Kidney (tissue), 13 donors: ENCODE measurements at regions not wholly inside any gene's neighbourhood (a gene's known extent, or its start where the extent isn't known, plus 50 kb on each side); places are given as distances from the start of the nearest gene placed in this dataset.

Experiments
- DNase-seq, 5 donors: peaks; one replicate each; pipeline ENCODE4 v3.0.0-alpha.2; 2013 to 2020
- FAIRE-seq: peaks from 2 replicates; lab custom pipeline; 2012; peaks lifted over from hg19 to GRCh38; lab: Jason Lieb, UNC
- H3K27ac ChIP-seq, 2 donors: one replicate each; pipeline ENCODE4 v1.7.0; 2013; ENCODE audit warnings: low read depth in 2 of 2, low read length in 2 of 2, inconsistent platforms in 1 of 2
- H3K27me3 ChIP-seq: one replicate; pipeline ENCODE4 v1.7.1; 2013; ENCODE audit warnings: low read length, inconsistent platforms; ENCODE audit not compliant: control insufficient read depth, insufficient read depth
- H3K36me3 ChIP-seq, 3 donors: one replicate each; pipeline versions ENCODE4 v1.7.0 to v1.7.1; 2013; ENCODE audit warnings: low read length in 3 of 3, control low read depth in 1 of 3, inconsistent platforms in 1 of 3; ENCODE audit not compliant: insufficient read depth in 3 of 3, control insufficient read depth in 2 of 3
- H3K4me1 ChIP-seq, 3 donors: one replicate each; pipeline versions ENCODE4 v1.7.0 to v1.7.1; 2013; ENCODE audit warnings: low read length in 3 of 3, inconsistent platforms in 1 of 3, low read depth in 1 of 3; ENCODE audit not compliant: control insufficient read depth in 2 of 3, insufficient read depth in 2 of 3
- H3K4me3 ChIP-seq, 3 donors: one replicate each; pipeline versions ENCODE4 v1.7.0 to v1.8.1; 2013; ENCODE audit warnings: low read length in 3 of 3, control low read depth in 1 of 3, inconsistent platforms in 1 of 3
- H3K9ac ChIP-seq, 3 donors: one replicate each; pipeline versions ENCODE4 v1.7.0 to v1.7.1; 2013; ENCODE audit warnings: low read length in 3 of 3, control low read depth in 1 of 3, inconsistent platforms in 1 of 3
- H3K9me3 ChIP-seq, 3 donors: one replicate each; pipeline versions ENCODE4 v1.7.0 to v1.7.1; 2013; ENCODE audit warnings: low read length in 3 of 3, control low read depth in 1 of 3, inconsistent platforms in 1 of 3; ENCODE audit not compliant: control insufficient read depth in 2 of 3, insufficient read depth in 1 of 3
- CTCF ChIP-seq: IDR thresholded peaks from 3 replicates; pipeline ENCODE4 v1.5.1; 2012; ENCODE audit warnings: mild to moderate bottlenecking, moderate library complexity, borderline replicate concordance; ENCODE audit not compliant: insufficient read depth; ENCODE audit errors: extremely low read depth
- intact Hi-C: fragments of 100-400 bp; cut with DNase I; formaldehyde crosslinking; loops from one replicate; pipeline ENCODE4 v1.11.1; 2022
- donor health status: control.
- donor health status: control.
- donor health status: control.
- donor health status: control.
- donor health status: control.
- donor health status: DM: yes; HTN: yes; CAD: no.
- donor health status: Normal renal cell carcinoma (clear cell type).

GRCh38 chr5:38011668-38012188, 171.9 kb upstream of the GDNF start:
- Histone ChIP-seq H3K36me3 (no peaks in the 10 kb centered on the region), H3K27me3 (no peaks in the 10 kb centered on the region), H3K4me3 (no peak overlapping the region), H3K9ac (no peak overlapping the region), H3K4me1 (no peaks in the 10 kb centered on the region), H3K9me3 (no peaks in the 10 kb centered on the region), H3K27ac (no peak overlapping the region)
- FAIRE-seq (no peak), DNase-seq (peak in 3 of 5 donors; percentile 24 to 36 (median 32))
- intact Hi-C loops = no loop called here
- TF ChIP-seq CTCF = no peak

GRCh38 chr5:38009749-38010358, 170.0 kb upstream of the GDNF start:
- Histone ChIP-seq H3K36me3 (no peaks in the 10 kb centered on the region), H3K4me1 (no peaks in the 10 kb centered on the region), H3K9ac (no peak overlapping the region), H3K27me3 (no peaks in the 10 kb centered on the region), H3K4me3 (no peak overlapping the region), H3K9me3 (no peaks in the 10 kb centered on the region), H3K27ac (no peak overlapping the region)
- intact Hi-C loops = no loop called here
- no peak for TF ChIP-seq CTCF
- DNase-seq (peak in 3 of 5 donors; percentile 44 to 85 (median 48)), FAIRE-seq (no peak)

GRCh38 chr5:38008198-38008597, 168.4 kb upstream of the GDNF start:
- no peak for TF ChIP-seq CTCF
- FAIRE-seq (no peak), DNase-seq (peak in 1 of 5 donors; percentile 16)
- Histone ChIP-seq H3K9ac (no peak overlapping the region), H3K4me1 (no peaks in the 10 kb centered on the region), H3K27ac (no peak overlapping the region), H3K4me3 (no peak overlapping the region), H3K36me3 (no peaks in the 10 kb centered on the region), H3K9me3 (no peaks in the 10 kb centered on the region), H3K27me3 (no peaks in the 10 kb centered on the region)
- intact Hi-C loops = no loop called here
